ENCODE measurements at regions not wholly inside any gene's neighbourhood (a gene's known extent, or its start where the extent isn't known, plus 50 kb on each side); places are given as distances from the start of the nearest gene placed in this dataset.

DNA sequence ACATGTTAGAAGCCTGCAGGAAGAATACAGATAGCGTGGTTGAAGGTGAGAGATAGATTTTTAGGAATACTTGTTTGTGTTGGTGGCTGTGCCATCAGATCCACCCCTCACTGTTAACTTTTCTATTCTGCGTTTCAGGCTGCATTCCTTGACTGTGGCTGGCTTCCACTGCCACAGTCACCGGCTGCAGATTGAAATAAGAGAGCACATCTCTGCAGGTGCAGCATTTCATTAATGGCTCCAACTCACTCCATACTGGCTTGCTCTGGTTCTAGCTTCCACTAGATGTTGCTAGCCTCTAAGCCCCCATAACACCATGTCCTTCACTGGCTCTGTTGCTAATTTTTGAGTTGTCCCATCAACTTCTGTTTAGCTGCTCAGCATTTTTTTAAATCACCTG is 286.5 kb downstream of the CPS1 start:
- ChIA-PET CTCF (ENCODE audit: unreplicated experiment) (no interaction called here), POLR2A (interaction anchor here (0.5 kb wide), 1 partner anchor 387 kb away, joined by 3 read pairs; no protein-coding TSS in a partner anchor)
- intact Hi-C loops (cut with micrococcal nuclease; ENCODE audit: unreplicated experiment), result no loop called here
- Histone ChIP-seq H3K9me3 (ENCODE audit: low read length) (no peaks in the 10 kb centered on the region), H3K27ac (ENCODE audit: low read depth, low read length, poor library complexity, severe bottlenecking) (no peak overlapping the region), H3K4me2 (ENCODE audit: low read length) (no peak overlapping the region), H3K4me3 (ENCODE audit: low read depth, low read length, poor library complexity, severe bottlenecking) (no peak overlapping the region), H3K9me2 (ENCODE audit: insufficient read depth, low read length) (no peaks in the 10 kb centered on the region), H3K79me2 (ENCODE audit: insufficient read depth, low read depth, low read length) (no peaks in the 10 kb centered on the region), H2AFZ (ENCODE audit: low read length) (no peak overlapping the region), H3K4me1 (ENCODE audit: insufficient read depth, low read length, poor library complexity, severe bottlenecking) (no peaks in the 10 kb centered on the region), H3K36me3 (ENCODE audit: insufficient read depth, low read length) (no peaks in the 10 kb centered on the region), H4K20me1 (ENCODE audit: insufficient read depth, low read length) (no peaks in the 10 kb centered on the region)
- no peak for TF ChIP-seq EZH2phosphoT487 (IDR thresholded peaks at IDR 0.05; ENCODE audit: borderline replicate concordance, low read depth, low read length)
- TF ChIP-seq, protein P1, sequence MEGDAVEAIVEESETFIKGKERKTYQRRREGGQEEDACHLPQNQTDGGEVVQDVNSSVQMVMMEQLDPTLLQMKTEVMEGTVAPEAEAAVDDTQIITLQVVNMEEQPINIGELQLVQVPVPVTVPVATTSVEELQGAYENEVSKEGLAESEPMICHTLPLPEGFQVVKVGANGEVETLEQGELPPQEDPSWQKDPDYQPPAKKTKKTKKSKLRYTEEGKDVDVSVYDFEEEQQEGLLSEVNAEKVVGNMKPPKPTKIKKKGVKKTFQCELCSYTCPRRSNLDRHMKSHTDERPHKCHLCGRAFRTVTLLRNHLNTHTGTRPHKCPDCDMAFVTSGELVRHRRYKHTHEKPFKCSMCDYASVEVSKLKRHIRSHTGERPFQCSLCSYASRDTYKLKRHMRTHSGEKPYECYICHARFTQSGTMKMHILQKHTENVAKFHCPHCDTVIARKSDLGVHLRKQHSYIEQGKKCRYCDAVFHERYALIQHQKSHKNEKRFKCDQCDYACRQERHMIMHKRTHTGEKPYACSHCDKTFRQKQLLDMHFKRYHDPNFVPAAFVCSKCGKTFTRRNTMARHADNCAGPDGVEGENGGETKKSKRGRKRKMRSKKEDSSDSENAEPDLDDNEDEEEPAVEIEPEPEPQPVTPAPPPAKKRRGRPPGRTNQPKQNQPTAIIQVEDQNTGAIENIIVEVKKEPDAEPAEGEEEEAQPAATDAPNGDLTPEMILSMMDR (conservative IDR thresholded peaks at IDR 0.05; ENCODE audit: low read length), result no peak
- BruUV-seq (replicated peaks), result no TSS peak
- DNase-seq (ENCODE audit: low spot score), result no peak

GRCh38 chr2:210844016-210844415 is 287.6 kb downstream of the CPS1 start:
- Histone ChIP-seq H3K36me3 (ENCODE audit: insufficient read depth, low read length) (no peaks in the 10 kb centered on the region), H3K27ac (ENCODE audit: low read depth, low read length, poor library complexity, severe bottlenecking) (no peak overlapping the region), H3K4me1 (ENCODE audit: insufficient read depth, low read length, poor library complexity, severe bottlenecking) (no peaks in the 10 kb centered on the region), H4K20me1 (ENCODE audit: insufficient read depth, low read length) (no peaks in the 10 kb centered on the region), H3K4me3 (ENCODE audit: low read depth, low read length, poor library complexity, severe bottlenecking) (no peak overlapping the region), H3K4me2 (ENCODE audit: low read length) (no peak overlapping the region), H3K9me3 (ENCODE audit: low read length) (no peaks in the 10 kb centered on the region), H3K79me2 (ENCODE audit: insufficient read depth, low read depth, low read length) (no peaks in the 10 kb centered on the region), H2AFZ (ENCODE audit: low read length) (no peak overlapping the region), H3K9me2 (ENCODE audit: insufficient read depth, low read length) (no peaks in the 10 kb centered on the region)
- no peak for TF ChIP-seq EZH2phosphoT487 (IDR thresholded peaks at IDR 0.05; ENCODE audit: borderline replicate concordance, low read depth, low read length)
- TF ChIP-seq, protein P1 (conservative IDR thresholded peaks at IDR 0.05; ENCODE audit: low read length), result no peak
- no TSS peak for BruUV-seq (replicated peaks)
- DNase-seq (ENCODE audit: low spot score), result no peak
- ChIA-PET CTCF (ENCODE audit: unreplicated experiment) (no interaction called here), POLR2A (no interaction called here)
- intact Hi-C loops (cut with micrococcal nuclease; ENCODE audit: unreplicated experiment), result no loop called here

GRCh38 chr2:210859314-210859713 is 302.9 kb downstream of the CPS1 start:
- no peak overlapping the region for H2AFZ ChIP-seq (ENCODE audit: low read length)
- H3K9me3 ChIP-seq (ENCODE audit: low read length), result no peaks in the 10 kb centered on the region
- no peak for DNase-seq (ENCODE audit: low spot score)
- TF ChIP-seq, protein P1 (conservative IDR thresholded peaks at IDR 0.05; ENCODE audit: low read length), result no peak
- no peak for TF ChIP-seq EZH2phosphoT487 (IDR thresholded peaks at IDR 0.05; ENCODE audit: borderline replicate concordance, low read depth, low read length)
- H4K20me1 ChIP-seq (ENCODE audit: insufficient read depth, low read length), result no peaks in the 10 kb centered on the region
- no peaks in the 10 kb centered on the region for H3K9me2 ChIP-seq (ENCODE audit: insufficient read depth, low read length)
- H3K4me2 ChIP-seq (ENCODE audit: low read length), result no peak overlapping the region
- H3K27ac ChIP-seq (ENCODE audit: low read depth, low read length, poor library complexity, severe bottlenecking), result no peak overlapping the region
- H3K4me3 ChIP-seq (ENCODE audit: low read depth, low read length, poor library complexity, severe bottlenecking), result no peak overlapping the region
- ChIA-PET CTCF (ENCODE audit: unreplicated experiment) (no interaction called here), POLR2A (no interaction called here)
- no peaks in the 10 kb centered on the region for H3K36me3 ChIP-seq (ENCODE audit: insufficient read depth, low read length)
- no TSS peak for BruUV-seq (replicated peaks)
- H3K79me2 ChIP-seq (ENCODE audit: insufficient read depth, low read depth, low read length), result no peaks in the 10 kb centered on the region
- H3K4me1 ChIP-seq (ENCODE audit: insufficient read depth, low read length, poor library complexity, severe bottlenecking), result no peaks in the 10 kb centered on the region
- intact Hi-C loops (cut with micrococcal nuclease; ENCODE audit: unreplicated experiment), result no loop called here
